Osteoblast (primary cell): ENCODE measurements at regions not wholly inside any gene's neighbourhood (a gene's known extent, or its start where the extent isn't known, plus 50 kb on each side); places are given as distances from the start of the nearest gene placed in this dataset.
A peak's percentile ranks its signal among the peaks of the same experiment; 100 is the strongest.

Experiments used
- DNase-seq: peaks from one replicate; pipeline ENCODE4 v3.0.0; 2011; ENCODE audit warnings: low spot score, mixed read lengths; ENCODE audit not compliant: insufficient read length; ENCODE audit errors: missing footprints
- H2AFZ ChIP-seq: 2 replicates; pipeline ENCODE4 v1.6.0; 2011; ENCODE audit warnings: mild to moderate bottlenecking, low read length
- H3K27ac ChIP-seq: 2 replicates; pipeline ENCODE4 v1.5.1; 2011; ENCODE audit warnings: mild to moderate bottlenecking, low read depth, low read length, moderate library complexity
- H3K27me3 ChIP-seq: 2 replicates; pipeline ENCODE4 v1.6.0; 2012; ENCODE audit warnings: mild to moderate bottlenecking, control low read depth, inconsistent platforms, low read length, moderate library complexity; ENCODE audit not compliant: insufficient read depth
- H3K36me3 ChIP-seq: 2 replicates; pipeline ENCODE4 v1.5.1; 2011; ENCODE audit warnings: mild to moderate bottlenecking, low read length, control low read depth, moderate library complexity; ENCODE audit not compliant: insufficient read depth
- H3K4me1 ChIP-seq: 2 replicates; pipeline ENCODE4 v1.5.1; 2011; ENCODE audit warnings: mild to moderate bottlenecking, low read length, control low read depth, moderate library complexity; ENCODE audit not compliant: insufficient read depth
- H3K4me2 ChIP-seq: 2 replicates; pipeline ENCODE4 v1.6.0; 2011; ENCODE audit warnings: mild to moderate bottlenecking, low read length; ENCODE audit not compliant: insufficient read depth
- H3K4me3 ChIP-seq: fragments of 200-600 bp; sonication (generic); 3 replicates; pipeline ENCODE4 v1.5.1; 2012; ENCODE audit warnings: mild to moderate bottlenecking, low read length, inconsistent platforms; ENCODE audit not compliant: insufficient read depth
- H3K79me2 ChIP-seq: 2 replicates; pipeline ENCODE4 v1.6.0; 2012; ENCODE audit warnings: mild to moderate bottlenecking, low read length, control low read depth, inconsistent platforms; ENCODE audit not compliant: insufficient read depth
- H3K9me3 ChIP-seq: 2 replicates; pipeline ENCODE4 v1.5.1; 2011; ENCODE audit warnings: low read depth, low read length, control low read depth
- H4K20me1 ChIP-seq: 2 replicates; pipeline ENCODE4 v1.6.0; 2012; ENCODE audit warnings: mild to moderate bottlenecking, low read length, control low read depth; ENCODE audit not compliant: insufficient read depth
- TF ChIP-seq, protein P1 (sequence below): IDR thresholded peaks from 2 replicates; pipeline ENCODE4 v1.5.1; 2011; ENCODE audit warnings: mild to moderate bottlenecking, low read depth, low read length, moderate library complexity; ENCODE audit errors: extremely low read depth

DNA sequence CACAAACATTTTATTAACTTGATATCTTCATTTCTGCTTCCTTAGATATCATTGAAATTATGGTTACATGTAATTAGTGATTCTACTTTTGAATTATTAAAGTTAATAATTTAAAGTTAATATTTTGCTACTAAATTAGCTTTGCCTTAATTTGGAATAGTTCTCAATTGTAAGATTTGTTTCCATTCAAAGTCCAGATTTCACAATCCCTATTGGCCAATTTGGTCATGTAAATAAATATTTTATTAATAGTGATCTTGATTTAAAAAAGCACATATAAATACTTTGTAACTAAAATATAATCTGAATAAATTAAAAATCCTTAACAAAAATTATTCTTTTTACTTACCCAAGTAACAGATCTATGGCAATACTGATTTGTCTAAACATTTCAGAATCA lies 1558.6 kb downstream of the NCAM2 start:
- no peak overlapping the region for H3K27ac ChIP-seq
- no peak overlapping the region for H2AFZ ChIP-seq
- TF ChIP-seq, protein P1, sequence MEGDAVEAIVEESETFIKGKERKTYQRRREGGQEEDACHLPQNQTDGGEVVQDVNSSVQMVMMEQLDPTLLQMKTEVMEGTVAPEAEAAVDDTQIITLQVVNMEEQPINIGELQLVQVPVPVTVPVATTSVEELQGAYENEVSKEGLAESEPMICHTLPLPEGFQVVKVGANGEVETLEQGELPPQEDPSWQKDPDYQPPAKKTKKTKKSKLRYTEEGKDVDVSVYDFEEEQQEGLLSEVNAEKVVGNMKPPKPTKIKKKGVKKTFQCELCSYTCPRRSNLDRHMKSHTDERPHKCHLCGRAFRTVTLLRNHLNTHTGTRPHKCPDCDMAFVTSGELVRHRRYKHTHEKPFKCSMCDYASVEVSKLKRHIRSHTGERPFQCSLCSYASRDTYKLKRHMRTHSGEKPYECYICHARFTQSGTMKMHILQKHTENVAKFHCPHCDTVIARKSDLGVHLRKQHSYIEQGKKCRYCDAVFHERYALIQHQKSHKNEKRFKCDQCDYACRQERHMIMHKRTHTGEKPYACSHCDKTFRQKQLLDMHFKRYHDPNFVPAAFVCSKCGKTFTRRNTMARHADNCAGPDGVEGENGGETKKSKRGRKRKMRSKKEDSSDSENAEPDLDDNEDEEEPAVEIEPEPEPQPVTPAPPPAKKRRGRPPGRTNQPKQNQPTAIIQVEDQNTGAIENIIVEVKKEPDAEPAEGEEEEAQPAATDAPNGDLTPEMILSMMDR: no peak
- H3K27me3 ChIP-seq: no peaks in the 10 kb centered on the region
- no peak overlapping the region for H3K4me2 ChIP-seq
- DNase-seq: no peak
- H4K20me1 ChIP-seq: no peaks in the 10 kb centered on the region
- H3K4me1 ChIP-seq: no peaks in the 10 kb centered on the region
- H3K9me3 ChIP-seq: no peaks in the 10 kb centered on the region
- H3K79me2 ChIP-seq: no peaks in the 10 kb centered on the region
- no peak overlapping the region for H3K4me3 ChIP-seq
- H3K36me3 ChIP-seq: no peaks in the 10 kb centered on the region

DNA sequence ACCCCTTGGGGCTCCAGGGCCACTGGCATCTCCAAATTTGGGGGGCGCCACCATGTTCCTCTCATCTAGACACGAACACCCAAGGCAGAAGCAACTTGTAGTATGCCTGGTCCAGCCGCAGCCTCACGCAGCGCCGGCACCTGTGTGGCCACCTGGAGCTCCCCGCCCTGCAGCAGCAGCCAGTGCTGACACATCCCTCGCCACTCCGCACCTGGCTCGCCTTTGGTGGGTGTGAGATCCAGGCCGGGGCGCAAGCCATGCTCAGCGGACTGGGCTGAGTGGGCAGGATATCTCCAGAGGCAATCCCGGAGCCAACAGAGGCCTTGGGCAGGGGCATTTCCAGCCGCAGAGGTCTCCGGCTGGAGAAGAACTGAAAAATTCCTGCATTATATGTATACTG lies 1563.7 kb downstream of the NCAM2 start:
- Histone ChIP-seq H3K27ac (no peak overlapping the region), H3K36me3 (no peaks in the 10 kb centered on the region), H3K27me3 (no peaks in the 10 kb centered on the region), H3K4me1 (no peaks in the 10 kb centered on the region), H3K4me3 (no peak overlapping the region), H2AFZ (no peak overlapping the region), H3K79me2 (no peaks in the 10 kb centered on the region), H4K20me1 (no peaks in the 10 kb centered on the region), H3K9me3 (no peaks in the 10 kb centered on the region), H3K4me2 (no peak overlapping the region)
- TF ChIP-seq, protein P1: no peak
- peak; percentile 45 for DNase-seq

DNA sequence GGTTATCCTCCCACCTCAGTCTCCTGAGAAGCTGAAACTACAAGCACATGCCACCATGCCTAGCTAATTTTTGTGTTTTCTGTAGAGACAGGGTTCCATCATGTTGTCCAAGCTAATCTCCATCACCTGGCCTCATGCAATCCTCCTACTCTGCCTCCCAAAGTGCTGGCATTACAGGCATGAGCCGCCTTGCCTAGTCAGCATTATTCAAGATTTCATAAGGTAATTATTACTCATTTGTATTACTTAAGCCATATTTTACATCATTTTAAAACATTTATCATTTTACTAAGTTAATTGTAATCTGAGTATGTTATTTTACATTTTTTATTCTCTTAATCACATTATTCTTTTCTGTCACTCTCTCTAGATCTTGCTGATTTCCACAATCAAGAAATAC lies 1575.6 kb downstream of the NCAM2 start:
- Histone ChIP-seq H3K27ac (no peak overlapping the region), H2AFZ (no peak overlapping the region), H3K4me3 (no peak overlapping the region)

DNA sequence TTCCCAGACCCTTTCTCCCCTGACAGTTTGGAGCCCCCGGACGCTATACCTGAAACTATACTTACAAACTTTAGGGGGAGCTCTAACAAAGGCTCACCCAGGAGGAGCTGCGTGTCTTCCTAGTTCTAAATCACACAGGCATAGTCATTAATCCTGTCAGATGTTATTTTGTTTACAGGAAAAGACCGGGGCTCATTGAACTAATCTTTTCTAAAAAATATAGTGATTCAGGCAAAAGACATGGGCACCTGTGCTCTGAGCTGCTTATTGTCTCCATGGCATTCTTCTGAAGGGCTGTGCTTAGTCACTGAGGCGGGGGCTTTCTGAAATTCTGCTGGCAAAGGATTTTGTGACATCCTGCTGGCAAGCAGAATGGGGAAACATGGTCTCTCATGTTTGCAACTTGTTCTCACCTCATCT lies 1577.0 kb downstream of the NCAM2 start:
- no peak overlapping the region for H3K27ac ChIP-seq
- DNase-seq: no peak
- no peaks in the 10 kb centered on the region for H3K79me2 ChIP-seq
- no peaks in the 10 kb centered on the region for H3K4me1 ChIP-seq
- no peak overlapping the region for H2AFZ ChIP-seq
- H3K4me3 ChIP-seq: no peak overlapping the region
- no peaks in the 10 kb centered on the region for H3K27me3 ChIP-seq
- no peaks in the 10 kb centered on the region for H3K36me3 ChIP-seq
- H4K20me1 ChIP-seq: no peaks in the 10 kb centered on the region
- H3K4me2 ChIP-seq: no peak overlapping the region
- TF ChIP-seq, protein P1: no peak
- peaks cover 3% of the 10 kb centered on the region for H3K9me3 ChIP-seq

More for the DNA sequence above, 1575.6 kb downstream of the NCAM2 start:
- Histone ChIP-seq H3K79me2 (no peaks in the 10 kb centered on the region), H3K4me2 (no peak overlapping the region), H3K27me3 (no peaks in the 10 kb centered on the region), H3K36me3 (no peaks in the 10 kb centered on the region), H3K4me1 (no peaks in the 10 kb centered on the region), H3K9me3 (peaks cover 3% of the 10 kb centered on the region), H4K20me1 (no peaks in the 10 kb centered on the region)
- TF ChIP-seq, protein P1: no peak
- DNase-seq: no peak
